HCT116 (cell line): ENCODE measurements at regions not wholly inside any gene's neighbourhood (a gene's known extent, or its start where the extent isn't known, plus 50 kb on each side); places are given as distances from the start of the nearest gene placed in this dataset.

Experiments
- ATAC-seq: fragments of 200-7000 bp; cut with Tn5 transposase; 2 replicates; pipeline ENCODE4 v1.9.1; 2020; ENCODE audit warnings: mild to moderate bottlenecking, moderate library complexity
- BruUV-seq: library from RNA; stranded (reverse); fragments of 400-500 nt; replicated peaks from 2 replicates; lab custom pipeline; 2021; lab: Mats Ljungman, UMichigan
- CTCF ChIA-PET: fragments of 300-600 bp; sonication (Branson Sonifier 250); formaldehyde crosslinking; loops from one replicate; lab custom pipeline; 2021; ENCODE audit warnings: antibody characterized with exemption; lab: Charles Lee
- POLR2A ChIA-PET: fragments of 300-600, 350-600 bp; sonication (Branson Sonifier 250); formaldehyde crosslinking; loops from one replicate; lab custom pipeline; 2021; ENCODE audit warnings: antibody characterized with exemption; lab: Charles Lee
- RAD21 ChIA-PET, 2 experiments: fragments of 300-600 bp; sonication (Branson Sonifier 250); formaldehyde crosslinking; loops; one replicate each; lab custom pipeline; 2023; ENCODE audit warnings: low total read pairs in 2 of 2; ENCODE audit not compliant: uncharacterized antibody in 2 of 2, unreplicated experiment in 2 of 2, low non-redundant PET in 1 of 2; lab: Charles Lee
- DNase-seq: peaks from one replicate; pipeline ENCODE4 v3.0.0-alpha.2; 2010; ENCODE audit warnings: low read depth, low spot score
- H2AFZ ChIP-seq: fragments of 200-600 bp; shearing (Covaris generic), sonication (generic); 2 replicates; pipeline ENCODE4 v1.6.1; 2017; ENCODE audit warnings: low read depth, mixed run types, mixed read lengths, antibody characterized with exemption, low read length; ENCODE audit not compliant: poor library complexity, severe bottlenecking
- H3K27ac ChIP-seq: 2 replicates; pipeline ENCODE4 v1.5.1; 2012; ENCODE audit warnings: low read depth, low read length
- H3K27me3 ChIP-seq: fragments of 200-600 bp; sonication (generic); 2 replicates; pipeline ENCODE4 v1.6.1; 2016; ENCODE audit warnings: mixed run types, low read length, mixed read lengths; ENCODE audit not compliant: insufficient read depth
- H3K36me3 ChIP-seq, 2 experiments: fragments of 200-500 bp in 1 of 2; fragments of 200-600 bp in 1 of 2; sonication (Bioruptor generic) in 1 of 2; sonication (generic) in 1 of 2; 2 replicates each; pipeline versions ENCODE4 v1.5.1 to v1.6.1; 2014 to 2016; ENCODE audit warnings: low read length in 2 of 2, inconsistent platforms in 1 of 2, mixed read lengths in 1 of 2, mixed run types in 1 of 2; ENCODE audit not compliant: insufficient read depth in 2 of 2, control insufficient read depth in 1 of 2
- H3K4me1 ChIP-seq, 2 experiments: fragments of 200-600 bp in 1 of 2; sonication (generic) in 1 of 2; 2 replicates each; pipeline versions ENCODE4 v1.5.1 to v1.6.1; 2012 to 2017; ENCODE audit warnings: low read length in 2 of 2, inconsistent platforms in 1 of 2, mild to moderate bottlenecking in 1 of 2, mixed read lengths in 1 of 2, mixed run types in 1 of 2, moderate library complexity in 1 of 2; ENCODE audit not compliant: insufficient read depth in 2 of 2, control insufficient read depth in 1 of 2
- H3K4me2 ChIP-seq: fragments of 200-600 bp; sonication (generic); 2 replicates; pipeline ENCODE4 v1.6.1; 2017; ENCODE audit warnings: mixed run types, low read length, mixed read lengths
- H3K4me3 ChIP-seq, 2 experiments: fragments of 200-600 bp in 1 of 2; sonication (generic) in 1 of 2; replicated peaks in 1 of 2; 2 replicates each; pipeline ENCODE4 v1.5.1; 2011 to 2016; ENCODE audit warnings: low read length in 2 of 2, control low read depth in 1 of 2, low read depth in 1 of 2, mild to moderate bottlenecking in 1 of 2, mixed read lengths in 1 of 2, mixed run types in 1 of 2
- H3K79me2 ChIP-seq: fragments of 200-600 bp; sonication (generic); 2 replicates; pipeline ENCODE4 v1.6.1; 2017; ENCODE audit warnings: mild to moderate bottlenecking, mixed run types, low read length, moderate library complexity, mixed read lengths; ENCODE audit not compliant: insufficient read depth
- H3K9ac ChIP-seq: fragments of 200-600 bp; sonication (generic); 2 replicates; pipeline ENCODE4 v1.6.1; 2016; ENCODE audit warnings: low read length, mixed read lengths
- H3K9me2 ChIP-seq: fragments of 200-600 bp; sonication (generic), shearing (Covaris generic); 2 replicates; pipeline ENCODE4 v1.6.1; 2017; ENCODE audit warnings: mixed run types, mild to moderate bottlenecking, moderate library complexity; ENCODE audit not compliant: insufficient read depth
- H3K9me3 ChIP-seq, 2 experiments: fragments of 200-500 bp in 1 of 2; fragments of 200-600 bp in 1 of 2; sonication (Bioruptor generic) in 1 of 2; sonication (generic) in 1 of 2; 2 replicates each; pipeline ENCODE4 v1.6.1; 2014 to 2017; ENCODE audit warnings: low read length in 2 of 2, mixed read lengths in 2 of 2, inconsistent platforms in 1 of 2, low read depth in 1 of 2, mild to moderate bottlenecking in 1 of 2, mixed run types in 1 of 2, moderate library complexity in 1 of 2; ENCODE audit not compliant: control insufficient read depth in 1 of 2, insufficient read depth in 1 of 2
- H4K20me1 ChIP-seq: fragments of 200-600 bp; sonication (generic), shearing (Covaris generic); 2 replicates; pipeline ENCODE4 v1.6.1; 2017; ENCODE audit warnings: mixed run types, mild to moderate bottlenecking, moderate library complexity; ENCODE audit not compliant: insufficient read depth
- CBX3 ChIP-seq: IDR thresholded peaks from 2 replicates; pipeline ENCODE4 v1.6.1; 2012; ENCODE audit warnings: low read depth
- CEBPB ChIP-seq: IDR thresholded peaks from 2 replicates; pipeline ENCODE4 v1.6.1; 2012; ENCODE audit warnings: low read depth
- EGR1 ChIP-seq: IDR thresholded peaks from 2 replicates; pipeline ENCODE4 v1.6.1; 2012; ENCODE audit warnings: low read depth
- ELF1 ChIP-seq: IDR thresholded peaks from 2 replicates; pipeline ENCODE4 v1.6.1; 2012; ENCODE audit warnings: low read depth, borderline replicate concordance
- EZH2 ChIP-seq: fragments of 200-600 bp; sonication (generic); IDR thresholded peaks from 2 replicates; pipeline ENCODE4 v1.6.1; 2017; ENCODE audit warnings: antibody characterized with exemption, mixed run types
- FOSL1 ChIP-seq: IDR thresholded peaks from 2 replicates; pipeline ENCODE4 v1.6.1; 2012; ENCODE audit warnings: low read depth
- JUND ChIP-seq: IDR thresholded peaks from 2 replicates; pipeline ENCODE4 v1.6.1; 2012
- POLR2A ChIP-seq: IDR thresholded peaks from 2 replicates; pipeline ENCODE4 v1.7.0; 2011; ENCODE audit warnings: borderline replicate concordance; ENCODE audit not compliant: insufficient read depth, insufficient read length; ENCODE audit errors: extremely low read depth
- POLR2AphosphoS5 ChIP-seq: IDR thresholded peaks from 2 replicates; pipeline ENCODE4 v1.6.1; 2011; ENCODE audit warnings: mild to moderate bottlenecking, low read depth, low read length, moderate library complexity
- SIN3A ChIP-seq: IDR thresholded peaks from 2 replicates; pipeline ENCODE4 v1.6.1; 2012; ENCODE audit warnings: low read depth
- SP1 ChIP-seq: IDR thresholded peaks from 2 replicates; pipeline ENCODE4 v1.6.1; 2012; ENCODE audit warnings: low read depth
- SRF ChIP-seq: IDR thresholded peaks from 2 replicates; pipeline ENCODE4 v1.6.1; 2012; ENCODE audit warnings: low read depth
- TCF7L2 ChIP-seq: IDR thresholded peaks from 2 replicates; pipeline ENCODE4 v1.7.0; 2011; ENCODE audit warnings: borderline replicate concordance, inconsistent platforms; ENCODE audit not compliant: insufficient read depth, insufficient read length; ENCODE audit errors: extremely low read depth
- YY1 ChIP-seq: IDR thresholded peaks from 2 replicates; pipeline ENCODE4 v1.6.1; 2011; ENCODE audit warnings: low read length, low read depth, moderate library complexity, mild to moderate bottlenecking; ENCODE audit not compliant: insufficient replicate concordance; ENCODE audit errors: extremely low read depth
- ZNF274 ChIP-seq: fragments of 200-500 bp; sonication (Bioruptor generic); IDR thresholded peaks from 2 replicates; pipeline ENCODE4 v1.6.1; 2014; ENCODE audit warnings: mild to moderate bottlenecking, low read depth, low read length, inconsistent platforms
- intact Hi-C: fragments of 100-400 bp; cut with micrococcal nuclease; formaldehyde crosslinking; loops from 2 replicates; pipeline ENCODE4 v1.10.0; 2022
- TF ChIP-seq, protein P1 (sequence below): IDR thresholded peaks from 2 replicates; pipeline ENCODE4 v1.6.1; 2012; ENCODE audit warnings: low read depth
- TF ChIP-seq, protein P2 (sequence below): IDR thresholded peaks from 2 replicates; pipeline ENCODE4 v1.6.1; 2012
- TF ChIP-seq, protein P3 (sequence below): IDR thresholded peaks from 2 replicates; pipeline ENCODE4 v1.6.1; 2011; ENCODE audit warnings: mild to moderate bottlenecking, low read length, moderate library complexity; ENCODE audit not compliant: insufficient replicate concordance; ENCODE audit errors: extremely low read depth
- TF ChIP-seq, protein P4 (sequence below), 3 experiments: fragments of 200-600 bp in 1 of 3; sonication (generic) in 1 of 3; IDR thresholded peaks in 2 of 3; conservative IDR thresholded peaks in 1 of 3; 2 replicates each; pipeline ENCODE4 v1.5.1; 2012 to 2017; ENCODE audit warnings: low read depth in 2 of 3, low read length in 2 of 3, antibody characterized with exemption in 1 of 3, borderline replicate concordance in 1 of 3, control low read depth in 1 of 3, mild to moderate bottlenecking in 1 of 3, mixed read lengths in 1 of 3, mixed run types in 1 of 3, moderate library complexity in 1 of 3; ENCODE audit not compliant: insufficient read depth in 1 of 3

DNA sequence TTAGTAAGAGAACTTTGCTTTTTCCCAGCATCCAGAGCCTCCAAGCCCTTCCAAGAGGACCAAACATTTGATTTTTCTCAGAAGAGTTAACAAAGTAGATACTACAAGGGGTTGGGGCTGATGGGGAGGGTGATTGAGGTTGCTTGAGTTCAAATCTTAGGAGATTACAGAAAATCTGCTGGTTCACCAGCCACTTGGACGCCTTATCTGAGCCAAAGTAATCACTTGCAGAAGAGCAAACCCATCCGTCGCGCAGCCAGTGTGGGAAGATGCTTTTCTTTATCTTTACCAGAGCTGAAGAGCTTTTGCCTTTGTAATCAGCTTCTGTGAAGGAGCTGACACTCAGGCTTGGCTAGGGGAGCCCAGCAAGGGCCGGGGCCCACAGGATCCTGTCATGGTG is 91.9 kb upstream of the CTTNBP2NL start:
- intact Hi-C loops = no loop called here
- ChIA-PET RAD21 (no interaction called here), POLR2A (no interaction called here), CTCF (no interaction called here)
- H3K4me1 ChIP-seq = no peaks in the 10 kb centered on the region
- no peaks in the 10 kb centered on the region for H3K36me3 ChIP-seq
- no peak overlapping the region for H3K27ac ChIP-seq
- ATAC-seq (no peak), DNase-seq (no peak)
- TF ChIP-seq SRF (no peak), TCF7L2 (no peak), EGR1 (no peak), EZH2 (no peak), POLR2A (no peak), CBX3 (no peak), YY1 (no peak), SIN3A (no peak), SP1 (no peak), ZNF274 (no peak), CEBPB (no peak), FOSL1 (no peak), JUND (no peak), ELF1 (no peak), POLR2AphosphoS5 (no peak)
- TF ChIP-seq, protein P1, sequence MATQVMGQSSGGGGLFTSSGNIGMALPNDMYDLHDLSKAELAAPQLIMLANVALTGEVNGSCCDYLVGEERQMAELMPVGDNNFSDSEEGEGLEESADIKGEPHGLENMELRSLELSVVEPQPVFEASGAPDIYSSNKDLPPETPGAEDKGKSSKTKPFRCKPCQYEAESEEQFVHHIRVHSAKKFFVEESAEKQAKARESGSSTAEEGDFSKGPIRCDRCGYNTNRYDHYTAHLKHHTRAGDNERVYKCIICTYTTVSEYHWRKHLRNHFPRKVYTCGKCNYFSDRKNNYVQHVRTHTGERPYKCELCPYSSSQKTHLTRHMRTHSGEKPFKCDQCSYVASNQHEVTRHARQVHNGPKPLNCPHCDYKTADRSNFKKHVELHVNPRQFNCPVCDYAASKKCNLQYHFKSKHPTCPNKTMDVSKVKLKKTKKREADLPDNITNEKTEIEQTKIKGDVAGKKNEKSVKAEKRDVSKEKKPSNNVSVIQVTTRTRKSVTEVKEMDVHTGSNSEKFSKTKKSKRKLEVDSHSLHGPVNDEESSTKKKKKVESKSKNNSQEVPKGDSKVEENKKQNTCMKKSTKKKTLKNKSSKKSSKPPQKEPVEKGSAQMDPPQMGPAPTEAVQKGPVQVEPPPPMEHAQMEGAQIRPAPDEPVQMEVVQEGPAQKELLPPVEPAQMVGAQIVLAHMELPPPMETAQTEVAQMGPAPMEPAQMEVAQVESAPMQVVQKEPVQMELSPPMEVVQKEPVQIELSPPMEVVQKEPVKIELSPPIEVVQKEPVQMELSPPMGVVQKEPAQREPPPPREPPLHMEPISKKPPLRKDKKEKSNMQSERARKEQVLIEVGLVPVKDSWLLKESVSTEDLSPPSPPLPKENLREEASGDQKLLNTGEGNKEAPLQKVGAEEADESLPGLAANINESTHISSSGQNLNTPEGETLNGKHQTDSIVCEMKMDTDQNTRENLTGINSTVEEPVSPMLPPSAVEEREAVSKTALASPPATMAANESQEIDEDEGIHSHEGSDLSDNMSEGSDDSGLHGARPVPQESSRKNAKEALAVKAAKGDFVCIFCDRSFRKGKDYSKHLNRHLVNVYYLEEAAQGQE = no peak
- TF ChIP-seq, protein P2, sequence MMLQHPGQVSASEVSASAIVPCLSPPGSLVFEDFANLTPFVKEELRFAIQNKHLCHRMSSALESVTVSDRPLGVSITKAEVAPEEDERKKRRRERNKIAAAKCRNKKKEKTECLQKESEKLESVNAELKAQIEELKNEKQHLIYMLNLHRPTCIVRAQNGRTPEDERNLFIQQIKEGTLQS = no peak
- TF ChIP-seq, protein P3, sequence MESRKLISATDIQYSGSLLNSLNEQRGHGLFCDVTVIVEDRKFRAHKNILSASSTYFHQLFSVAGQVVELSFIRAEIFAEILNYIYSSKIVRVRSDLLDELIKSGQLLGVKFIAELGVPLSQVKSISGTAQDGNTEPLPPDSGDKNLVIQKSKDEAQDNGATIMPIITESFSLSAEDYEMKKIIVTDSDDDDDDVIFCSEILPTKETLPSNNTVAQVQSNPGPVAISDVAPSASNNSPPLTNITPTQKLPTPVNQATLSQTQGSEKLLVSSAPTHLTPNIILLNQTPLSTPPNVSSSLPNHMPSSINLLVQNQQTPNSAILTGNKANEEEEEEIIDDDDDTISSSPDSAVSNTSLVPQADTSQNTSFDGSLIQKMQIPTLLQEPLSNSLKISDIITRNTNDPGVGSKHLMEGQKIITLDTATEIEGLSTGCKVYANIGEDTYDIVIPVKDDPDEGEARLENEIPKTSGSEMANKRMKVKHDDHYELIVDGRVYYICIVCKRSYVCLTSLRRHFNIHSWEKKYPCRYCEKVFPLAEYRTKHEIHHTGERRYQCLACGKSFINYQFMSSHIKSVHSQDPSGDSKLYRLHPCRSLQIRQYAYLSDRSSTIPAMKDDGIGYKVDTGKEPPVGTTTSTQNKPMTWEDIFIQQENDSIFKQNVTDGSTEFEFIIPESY = no peak
- TF ChIP-seq, protein P4, sequence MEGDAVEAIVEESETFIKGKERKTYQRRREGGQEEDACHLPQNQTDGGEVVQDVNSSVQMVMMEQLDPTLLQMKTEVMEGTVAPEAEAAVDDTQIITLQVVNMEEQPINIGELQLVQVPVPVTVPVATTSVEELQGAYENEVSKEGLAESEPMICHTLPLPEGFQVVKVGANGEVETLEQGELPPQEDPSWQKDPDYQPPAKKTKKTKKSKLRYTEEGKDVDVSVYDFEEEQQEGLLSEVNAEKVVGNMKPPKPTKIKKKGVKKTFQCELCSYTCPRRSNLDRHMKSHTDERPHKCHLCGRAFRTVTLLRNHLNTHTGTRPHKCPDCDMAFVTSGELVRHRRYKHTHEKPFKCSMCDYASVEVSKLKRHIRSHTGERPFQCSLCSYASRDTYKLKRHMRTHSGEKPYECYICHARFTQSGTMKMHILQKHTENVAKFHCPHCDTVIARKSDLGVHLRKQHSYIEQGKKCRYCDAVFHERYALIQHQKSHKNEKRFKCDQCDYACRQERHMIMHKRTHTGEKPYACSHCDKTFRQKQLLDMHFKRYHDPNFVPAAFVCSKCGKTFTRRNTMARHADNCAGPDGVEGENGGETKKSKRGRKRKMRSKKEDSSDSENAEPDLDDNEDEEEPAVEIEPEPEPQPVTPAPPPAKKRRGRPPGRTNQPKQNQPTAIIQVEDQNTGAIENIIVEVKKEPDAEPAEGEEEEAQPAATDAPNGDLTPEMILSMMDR (IDR thresholded peaks at IDR 0.05 in 2 of 3, conservative IDR thresholded peaks at IDR 0.05 in 1 of 3; ENCODE audit: borderline replicate concordance in 1 of 3, insufficient read depth in 1 of 3, low read depth in 2 of 3, low read length in 2 of 3) = no peak
- no peaks in the 10 kb centered on the region for H3K9me2 ChIP-seq
- H3K4me2 ChIP-seq = no peak overlapping the region
- H3K9me3 ChIP-seq = no peaks in the 10 kb centered on the region
- H3K79me2 ChIP-seq = no peaks in the 10 kb centered on the region
- H3K9ac ChIP-seq = no peak overlapping the region
- no peak overlapping the region for H2AFZ ChIP-seq
- BruUV-seq = no TSS peak
- no peak overlapping the region for H3K4me3 ChIP-seq
- H3K27me3 ChIP-seq = peaks cover 88% of the 10 kb centered on the region
- H4K20me1 ChIP-seq = no peaks in the 10 kb centered on the region
